SK-N-MC (cell line): ENCODE measurements at regions not wholly inside any gene's neighbourhood (a gene's known extent, or its start where the extent isn't known, plus 50 kb on each side); places are given as distances from the start of the nearest gene placed in this dataset.

Source experiments
- DNase-seq: peaks from one replicate; pipeline ENCODE4 v3.0.0-alpha.2; 2011; ENCODE audit warnings: low read depth, low spot score
- H3K27ac ChIP-seq: fragments of 200-600 bp; sonication (generic); 2 replicates; pipeline ENCODE4 v1.5.1; 2016; ENCODE audit warnings: mixed run types
- H3K36me3 ChIP-seq: fragments of 200-600 bp; sonication (generic); 2 replicates; pipeline ENCODE4 v1.6.1; 2017; ENCODE audit warnings: antibody characterized with exemption, low read length, mixed read lengths; ENCODE audit not compliant: insufficient read depth
- H3K4me3 ChIP-seq: fragments of 200-600 bp; sonication (generic); 2 replicates; pipeline ENCODE4 v1.5.1; 2016
- H3K9ac ChIP-seq: fragments of 200-600 bp; sonication (generic); 2 replicates; pipeline ENCODE4 v1.8.0; 2017; ENCODE audit warnings: mixed run types, mixed read lengths; ENCODE audit not compliant: insufficient read length
- H3K9me3 ChIP-seq: fragments of 200-600 bp; sonication (generic); 2 replicates; pipeline ENCODE4 v1.6.1; 2017; ENCODE audit warnings: low read depth, mild to moderate bottlenecking, antibody characterized with exemption, low read length, moderate library complexity, mixed read lengths
- EZH2 ChIP-seq: fragments of 200-600 bp; sonication (generic); IDR thresholded peaks from one replicate; pipeline ENCODE4 v1.6.1; 2017; ENCODE audit warnings: antibody characterized with exemption
- FOXP2 ChIP-seq: optimal IDR thresholded peaks from 2 replicates; pipeline ENCODE3; 2011; ENCODE audit warnings: mild to moderate bottlenecking, moderate library complexity; ENCODE audit not compliant: insufficient read depth; ENCODE audit errors: extremely low read length, control extremely low read depth
- POLR2AphosphoS5 ChIP-seq: IDR thresholded peaks from 2 replicates; pipeline ENCODE4 v1.6.1; 2012; ENCODE audit warnings: mild to moderate bottlenecking, low read depth, low read length, borderline replicate concordance

DNA sequence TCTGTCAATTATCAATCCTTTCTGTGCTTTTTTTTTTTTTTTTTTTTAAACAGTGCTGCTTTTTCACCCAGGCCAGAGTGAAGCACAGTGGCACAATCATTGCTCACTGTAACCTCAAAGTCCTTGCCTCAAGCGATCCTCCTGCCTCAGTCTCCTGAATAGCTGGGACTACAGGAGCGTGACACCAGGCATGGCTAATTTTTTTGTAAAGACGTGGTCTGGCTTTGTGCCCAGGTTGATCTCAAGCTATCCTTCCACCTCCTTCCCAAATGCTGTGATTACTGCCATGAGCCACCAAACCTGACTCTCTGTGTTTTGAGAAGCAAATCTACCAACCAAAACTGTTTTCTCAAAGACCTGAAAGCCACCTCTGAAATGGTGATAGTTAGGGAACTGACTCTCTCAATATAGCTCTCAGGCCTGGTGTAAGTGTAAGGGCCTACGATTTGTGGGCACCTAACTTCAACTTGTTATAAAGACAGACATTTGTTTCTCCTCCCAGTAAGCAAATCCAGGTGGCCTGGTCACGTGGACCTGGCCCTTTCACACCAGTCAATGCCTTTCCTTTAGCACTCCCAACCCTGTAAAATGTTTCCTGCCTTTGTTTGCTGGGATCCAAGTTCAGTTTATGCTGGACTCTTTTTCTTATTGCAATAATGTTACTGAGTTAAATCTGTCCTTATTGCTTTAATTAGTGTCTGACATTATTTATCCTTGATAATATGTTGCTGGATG, 2015.9 kb downstream of the PCDH7 start:
- TF ChIP-seq EZH2 (no peak), FOXP2 (no peak), POLR2AphosphoS5 (no peak)
- no peaks in the 10 kb centered on the region for H3K36me3 ChIP-seq
- no peaks in the 10 kb centered on the region for H3K9me3 ChIP-seq
- H3K4me3 ChIP-seq: no peak overlapping the region
- H3K9ac ChIP-seq: no peak overlapping the region
- DNase-seq: no peak
- no peak overlapping the region for H3K27ac ChIP-seq

DNA sequence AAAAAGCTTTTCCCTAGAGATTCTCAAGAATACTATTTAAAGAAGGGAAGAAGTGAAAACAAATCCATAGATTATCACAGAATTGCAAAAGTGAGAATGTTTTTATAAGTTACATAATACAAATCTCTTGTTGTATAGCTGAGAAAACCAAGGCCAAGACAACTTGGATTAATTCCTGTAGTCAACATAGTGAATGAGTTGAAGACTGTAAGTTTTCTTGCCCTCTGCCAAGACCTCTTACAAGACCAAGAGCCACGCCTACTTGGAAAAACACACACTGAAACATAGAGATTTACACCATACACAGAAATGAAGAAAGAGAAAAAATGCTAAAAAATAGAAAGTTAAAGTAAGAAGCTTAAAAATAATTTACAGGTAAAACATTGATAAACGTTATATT, 2024.0 kb downstream of the PCDH7 start:
- TF ChIP-seq FOXP2 (no peak), EZH2 (no peak), POLR2AphosphoS5 (no peak)
- Histone ChIP-seq H3K4me3 (no peak overlapping the region), H3K9me3 (no peaks in the 10 kb centered on the region), H3K27ac (no peak overlapping the region), H3K36me3 (no peaks in the 10 kb centered on the region), H3K9ac (no peak overlapping the region)
- no peak for DNase-seq

DNA sequence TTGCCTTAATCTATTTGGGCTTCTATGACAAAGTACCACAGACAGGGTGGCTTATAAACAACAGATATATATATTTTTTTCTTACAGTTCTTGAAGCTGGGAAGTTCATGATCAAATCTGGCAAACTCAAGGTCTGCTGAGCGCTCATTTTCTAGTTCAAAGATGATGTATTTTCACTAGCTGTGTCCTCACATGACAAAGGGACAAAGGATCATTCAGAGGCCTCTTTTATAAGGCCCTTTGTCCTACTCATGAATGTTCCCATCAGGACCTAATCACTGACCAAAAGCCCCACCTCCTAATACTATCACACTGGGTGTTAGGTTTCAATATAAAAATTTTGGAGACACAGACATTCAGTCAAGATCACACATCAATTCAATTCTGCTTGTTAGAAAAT, 2025.2 kb downstream of the PCDH7 start:
- no peak overlapping the region for H3K4me3 ChIP-seq
- DNase-seq: no peak
- no peak for TF ChIP-seq EZH2
- H3K9me3 ChIP-seq: no peaks in the 10 kb centered on the region
- H3K27ac ChIP-seq: no peak overlapping the region
- H3K36me3 ChIP-seq: no peaks in the 10 kb centered on the region
- H3K9ac ChIP-seq: no peak overlapping the region

GRCh38 chr4:32748061-32748460, 2027.9 kb downstream of the PCDH7 start:
- TF ChIP-seq EZH2: no peak
- TF ChIP-seq FOXP2: no peak
- no peak for TF ChIP-seq POLR2AphosphoS5
- no peaks in the 10 kb centered on the region for H3K36me3 ChIP-seq

GRCh38 chr4:32748498-32748897, 2028.3 kb downstream of the PCDH7 start:
- H3K9ac ChIP-seq: no peak overlapping the region
- H3K4me3 ChIP-seq: no peak overlapping the region
- no peaks in the 10 kb centered on the region for H3K9me3 ChIP-seq
- H3K36me3 ChIP-seq: no peaks in the 10 kb centered on the region
- TF ChIP-seq FOXP2 (no peak), POLR2AphosphoS5 (no peak), EZH2 (no peak)
- H3K27ac ChIP-seq: no peak overlapping the region
- no peak for DNase-seq

More at GRCh38 chr4:32748061-32748460, 2027.9 kb downstream of the PCDH7 start:
- DNase-seq: no peak
- no peak overlapping the region for H3K4me3 ChIP-seq
- H3K27ac ChIP-seq: no peak overlapping the region
- H3K9me3 ChIP-seq: no peaks in the 10 kb centered on the region
- no peak overlapping the region for H3K9ac ChIP-seq

GRCh38 chr4:32752962-32753361, 2032.8 kb downstream of the PCDH7 start:
- Histone ChIP-seq H3K9me3 (no peaks in the 10 kb centered on the region), H3K9ac (no peak overlapping the region), H3K36me3 (no peaks in the 10 kb centered on the region), H3K27ac (no peak overlapping the region), H3K4me3 (no peak overlapping the region)
- no peak for DNase-seq
- TF ChIP-seq POLR2AphosphoS5 (no peak), FOXP2 (no peak), EZH2 (no peak)

- TF ChIP-seq EZH2 (no peak), FOXP2 (no peak), POLR2AphosphoS5 (no peak)
- H3K4me3 ChIP-seq: no peak overlapping the region
- no peak overlapping the region for H3K27ac ChIP-seq
- H3K9me3 ChIP-seq: no peaks in the 10 kb centered on the region
- no peaks in the 10 kb centered on the region for H3K36me3 ChIP-seq
- H3K9ac ChIP-seq: no peak overlapping the region
- no peak for DNase-seq
Observed at GRCh38 chr4:32768664-32769389, 2048.7 kb downstream of the PCDH7 start.

DNA sequence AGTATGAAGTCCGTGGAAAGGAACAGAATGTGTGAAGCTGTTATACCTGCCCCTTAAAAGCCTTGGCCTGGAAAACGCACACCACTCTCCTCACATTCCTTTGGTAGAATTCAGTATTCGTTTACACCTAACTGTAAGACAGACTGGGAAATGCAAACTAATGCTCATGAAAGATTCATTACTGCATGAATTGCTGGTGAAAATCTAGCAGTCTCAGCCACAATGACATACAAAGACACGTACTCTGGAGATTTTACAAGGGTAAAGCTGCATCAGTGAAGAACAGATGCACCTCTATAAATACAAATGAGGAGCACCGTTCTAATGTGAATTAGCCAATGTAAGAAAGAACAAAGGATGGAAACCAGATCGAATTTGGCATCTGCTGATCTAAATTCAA, 2051.3 kb downstream of the PCDH7 start:
- H3K36me3 ChIP-seq: no peaks in the 10 kb centered on the region
- H3K4me3 ChIP-seq: no peak overlapping the region
- no peaks in the 10 kb centered on the region for H3K9me3 ChIP-seq
- TF ChIP-seq POLR2AphosphoS5: no peak
- no peak for TF ChIP-seq EZH2
- no peak for TF ChIP-seq FOXP2
- no peak overlapping the region for H3K27ac ChIP-seq
- H3K9ac ChIP-seq: no peak overlapping the region
- DNase-seq: no peak
